K562 (cell line): ENCODE measurements at regions not wholly inside any gene's neighbourhood (a gene's known extent, or its start where the extent isn't known, plus 50 kb on each side); places are given as distances from the start of the nearest gene placed in this dataset.

ENCODE experiments used
- ATAC-seq: fragments of 200-7000 bp; cut with Tn5 transposase; 3 replicates; pipeline ENCODE4 v1.9.1; 2020; ENCODE audit warnings: moderate library complexity
- BruUV-seq: library from RNA; stranded (reverse); fragments of 400-500 nt; replicated peaks from 2 replicates; lab custom pipeline; 2021; lab: Mats Ljungman, UMichigan
- CTCF ChIA-PET: fragments of 300-600 bp; formaldehyde crosslinking; extraction: SDS; loops from one replicate; lab custom pipeline; 2021; ENCODE audit warnings: low intra/inter-chr PET ratio; lab: Yijun Ruan, JAX
- POLR2A ChIA-PET: fragments of 300-600, 350-650 bp; sonication (Branson Sonifier 250); formaldehyde crosslinking; extraction: SDS; loops from one replicate; lab custom pipeline; 2021; ENCODE audit warnings: antibody characterized with exemption, inconsistent platforms; lab: Yijun Ruan, JAX
- DNase-seq, 4 experiments: peaks; one replicate each; pipeline versions ENCODE4 v3.0.0 to v3.0.0-alpha.2; 2011 to 2018; ENCODE audit warnings: low spot score in 3 of 4, mixed read lengths in 3 of 4; ENCODE audit errors: extremely low read depth in 1 of 4
- FAIRE-seq: peaks from 2 replicates; lab custom pipeline; 2011; peaks lifted over from hg19 to GRCh38; lab: Jason Lieb, UNC
- H2AFZ ChIP-seq: 2 replicates; pipeline ENCODE4 v1.6.0; 2011; ENCODE audit warnings: low read depth, low read length, control low read depth, inconsistent platforms
- H3K27ac ChIP-seq: fragments of 200-600 bp; 3 replicates; pipeline ENCODE4 v1.8.0; 2011; ENCODE audit warnings: low read depth, mild to moderate bottlenecking, control low read depth, inconsistent platforms, low read length, moderate library complexity, mixed read lengths; ENCODE audit errors: extremely low read depth
- H3K27me3 ChIP-seq, 2 experiments: fragments of 300-600 bp in 1 of 2; 2 replicates in 1 of 2; 3 replicates in 1 of 2; pipeline versions ENCODE4 v1.6.0 to v1.8.0; 2011; ENCODE audit warnings: inconsistent platforms in 2 of 2, low read length in 2 of 2, mild to moderate bottlenecking in 1 of 2, mixed read lengths in 1 of 2, moderate library complexity in 1 of 2; ENCODE audit not compliant: control insufficient read depth in 2 of 2, insufficient read depth in 2 of 2
- H3K36me3 ChIP-seq: fragments of 300-600 bp; 3 replicates; pipeline ENCODE4 v1.8.0; 2011; ENCODE audit warnings: mild to moderate bottlenecking, low read length, inconsistent platforms; ENCODE audit not compliant: control insufficient read depth, insufficient read depth
- H3K4me1 ChIP-seq, 2 experiments: fragments of 200-600 bp in 1 of 2; replicated peaks in 1 of 2; 2 replicates in 1 of 2; 3 replicates in 1 of 2; pipeline versions ENCODE4 v1.5.1 to v1.8.0; 2011; ENCODE audit warnings: inconsistent platforms in 2 of 2, low read length in 2 of 2, mild to moderate bottlenecking in 1 of 2, mixed read lengths in 1 of 2, moderate library complexity in 1 of 2; ENCODE audit not compliant: control insufficient read depth in 2 of 2, insufficient read depth in 2 of 2
- H3K4me2 ChIP-seq: 2 replicates; pipeline ENCODE4 v1.6.1; 2011; ENCODE audit warnings: low read length, control low read depth, inconsistent platforms, mixed read lengths; ENCODE audit not compliant: insufficient read depth
- H3K4me3 ChIP-seq: fragments of 200-600 bp; sonication (generic), shearing (Covaris generic); 2 replicates; pipeline ENCODE4 v1.5.1; 2016; ENCODE audit warnings: control low read depth, inconsistent platforms
- H3K79me2 ChIP-seq: fragments of 200-600 bp; 3 replicates; pipeline ENCODE4 v1.8.0; 2011; ENCODE audit warnings: low read length, inconsistent platforms; ENCODE audit not compliant: control insufficient read depth, insufficient read depth
- H3K9ac ChIP-seq, 2 experiments: 2 replicates each; pipeline versions ENCODE4 v1.6.0 to v1.6.1; 2011; ENCODE audit warnings: low read depth in 2 of 2, low read length in 2 of 2, control low read depth in 1 of 2, inconsistent platforms in 1 of 2, mild to moderate bottlenecking in 1 of 2, mixed read lengths in 1 of 2; ENCODE audit not compliant: insufficient read depth in 1 of 2
- H3K9me1 ChIP-seq: one replicate; pipeline ENCODE4 v1.6.0; 2011; ENCODE audit warnings: inconsistent platforms, mild to moderate bottlenecking, low read length, moderate library complexity; ENCODE audit not compliant: control insufficient read depth, insufficient read depth
- H3K9me3 ChIP-seq: replicated peaks from 2 replicates; pipeline ENCODE4 v1.5.1; 2011; ENCODE audit warnings: low read depth, low read length, inconsistent platforms; ENCODE audit not compliant: control insufficient read depth, insufficient read depth
- H4K20me1 ChIP-seq: replicated peaks from 2 replicates; pipeline ENCODE4 v1.6.1; 2011; ENCODE audit warnings: low read length, inconsistent platforms, mixed read lengths; ENCODE audit not compliant: control insufficient read depth, insufficient read depth
- E2F3 ChIP-seq: fragments of 250-450 bp; sonication (Bioruptor Pico); IDR thresholded peaks from 2 replicates; pipeline ENCODE4 v1.4.0; 2020; ENCODE audit warnings: mild to moderate bottlenecking
- HDAC2 ChIP-seq: fragments of 450-650 bp; IDR thresholded peaks from 2 replicates; pipeline ENCODE4 v1.6.1; 2016; ENCODE audit warnings: mild to moderate bottlenecking
- HINFP ChIP-seq: fragments of 450-650 bp; conservative IDR thresholded peaks from 2 replicates; pipeline ENCODE4 v1.6.1; 2016; ENCODE audit warnings: missing genetic modification characterization, low read depth, mild to moderate bottlenecking, control low read depth, missing compliant biosample characterization
- MEF2A ChIP-seq: IDR thresholded peaks from 2 replicates; pipeline ENCODE4 v1.6.1; 2011; ENCODE audit warnings: low read depth, mild to moderate bottlenecking, low read length, moderate library complexity; ENCODE audit not compliant: control insufficient read depth
- NCOA2 ChIP-seq, 2 experiments: fragments of 450-650 bp; IDR thresholded peaks; 2 replicates each; pipeline ENCODE4 v1.6.1; 2018; ENCODE audit warnings: mild to moderate bottlenecking in 2 of 2, moderate library complexity in 1 of 2; ENCODE audit not compliant: partially characterized antibody in 2 of 2
- NFE2 ChIP-seq: IDR thresholded peaks from 2 replicates; pipeline ENCODE4 v1.6.1; 2014; ENCODE audit warnings: antibody characterized with exemption, low read depth
- PHTF2 ChIP-seq: fragments of 250-450 bp; sonication (Bioruptor Pico); IDR thresholded peaks from 2 replicates; pipeline ENCODE4 v1.5.0; 2021; ENCODE audit warnings: mild to moderate bottlenecking
- RBM14 ChIP-seq: fragments of 200-400 bp; formaldehyde crosslinking; IDR thresholded peaks from 2 replicates; pipeline ENCODE4 v1.6.1; 2018; ENCODE audit warnings: low read depth, mild to moderate bottlenecking, low read length, moderate library complexity, borderline replicate concordance; ENCODE audit not compliant: insufficient read depth
- SRSF7 ChIP-seq: fragments of 200-400 bp; formaldehyde crosslinking; optimal IDR thresholded peaks from 2 replicates; pipeline ENCODE3; 2017; ENCODE audit warnings: mild to moderate bottlenecking, low read depth, low read length
- XRCC3 ChIP-seq: fragments of 450-650 bp; IDR thresholded peaks from 2 replicates; pipeline ENCODE4 v1.6.1; 2017; ENCODE audit warnings: mild to moderate bottlenecking, moderate library complexity
- ZBTB34 ChIP-seq: fragments of 250-450 bp; sonication (Bioruptor Pico); IDR thresholded peaks from 2 replicates; pipeline ENCODE4 v1.8.0; 2021; ENCODE audit warnings: mild to moderate bottlenecking, moderate library complexity
- ZFPM2 ChIP-seq: fragments of 250-450 bp; sonication (Bioruptor Pico); IDR thresholded peaks from 2 replicates; pipeline ENCODE4 v1.5.1; 2022; ENCODE audit warnings: mild to moderate bottlenecking
- ZNF175 ChIP-seq: fragments of 200-800 bp; sonication (Bioruptor generic); IDR thresholded peaks from 2 replicates; pipeline ENCODE4 v1.6.1; 2016; ENCODE audit warnings: low read depth, mild to moderate bottlenecking, missing genetic modification characterization, missing compliant biosample characterization
- ZNF398 ChIP-seq: fragments of 250-450 bp; sonication (Bioruptor Pico); IDR thresholded peaks from 2 replicates; pipeline ENCODE4 v1.8.0; 2021; ENCODE audit warnings: moderate library complexity, mild to moderate bottlenecking, inconsistent platforms
- ZNF696 ChIP-seq: fragments of 250-450 bp; sonication (Bioruptor Pico); conservative IDR thresholded peaks from 2 replicates; pipeline ENCODE4 v1.4.0; 2020; ENCODE audit warnings: mild to moderate bottlenecking, moderate library complexity
- in situ Hi-C: fragments of 300-500 bp; cut with MboI; formaldehyde crosslinking; loops from 4 replicates; pipeline ENCODE4 v1.15.0; 2018; ENCODE audit warnings: inconsistent platforms, mixed read lengths
- intact Hi-C: fragments of 100-400 bp; cut with micrococcal nuclease; formaldehyde crosslinking; loops from 2 replicates; pipeline ENCODE4 v1.14.2; 2022

GRCh38 chr9:120264528-120264927 lies 315.4 kb downstream of the CDK5RAP2 start:
- Histone ChIP-seq H3K9me1 (no peaks in the 10 kb centered on the region), H3K4me2 (no peak overlapping the region), H3K79me2 (no peaks in the 10 kb centered on the region), H2AFZ (no peak overlapping the region), H3K4me1 (no peaks in the 10 kb centered on the region), H3K27me3 (no peaks in the 10 kb centered on the region; a peak in 1 of 5 replicates), H3K27ac (no peak overlapping the region), H3K9me3 (no peaks in the 10 kb centered on the region), H3K4me3 (no peak overlapping the region), H3K36me3 (no peaks in the 10 kb centered on the region), H4K20me1 (no peaks in the 10 kb centered on the region), H3K9ac (no peak overlapping the region)
- FAIRE-seq (no peak), DNase-seq (no peak), ATAC-seq (no peak)
- intact Hi-C loops = no loop called here
- CTCF ChIA-PET = no interaction called here
- in situ Hi-C loops = loop anchor here (10.0 kb wide), 1 partner anchor 1960 kb away; the partner anchor contains the start of gene LHX6
- POLR2A ChIA-PET = no interaction called here
- no TSS peak for BruUV-seq
- TF ChIP-seq NFE2 (no peak), ZFPM2 (CRISPR knock-in tag) (no peak), E2F3 (CRISPR knock-in tag) (no peak), ZBTB34 (no peak), XRCC3 (no peak), HINFP (no peak), MEF2A (no peak), ZNF696 (CRISPR knock-in tag) (no peak), PHTF2 (CRISPR knock-in tag) (no peak), ZNF398 (no peak), ZNF175 (no peak), SRSF7 (no peak), RBM14 (no peak), NCOA2 (IDR thresholded peaks at IDR 0.05; ENCODE audit: partially characterized antibody in 2 of 2) (no peak), HDAC2 (no peak)
